ENCODE measurements at regions not wholly inside any gene's neighbourhood (a gene's known extent, or its start where the extent isn't known, plus 50 kb on each side); places are given as distances from the start of the nearest gene placed in this dataset.

GRCh38 chr7:153090764-153091163 lies 331.2 kb downstream of the ACTR3B start:
- H3K27me3 ChIP-seq = no peaks in the 10 kb centered on the region
- no peak overlapping the region for H3K27ac ChIP-seq
- TF ChIP-seq POLR2AphosphoS5 (IDR thresholded peaks at IDR 0.05) = no peak
- DNase-seq = no peak
- WGBS, 2 donors (ENCODE audit: low coverage in 1 of 2) = 83 to 86% methylated on average over 1 to 2 of the region's 2 CpGs
- intact Hi-C loops (cut with DNase I; ENCODE audit: low total_unique reads) = no loop called here
- no peaks in the 10 kb centered on the region for H3K4me1 ChIP-seq
- no peaks in the 10 kb centered on the region for H3K36me3 ChIP-seq
- H3K4me3 ChIP-seq = no peak overlapping the region
- in situ Hi-C loops (cut with MboI; ENCODE audit: low pct_ligation_motif_present in 1 of 4, low pct_unique_long_range_greater_than_20kb in 1 of 4, low sequenced_read_pairs in 3 of 4) = no loop called here
- H3K9me3 ChIP-seq = no peaks in the 10 kb centered on the region

- Histone ChIP-seq H3K36me3 (no peaks in the 10 kb centered on the region), H3K4me1 (no peaks in the 10 kb centered on the region), H3K4me3 (no peak overlapping the region), H3K9me3 (no peaks in the 10 kb centered on the region), H3K27ac (no peak overlapping the region), H3K27me3 (no peaks in the 10 kb centered on the region)
- no peak for TF ChIP-seq CTCF (IDR thresholded peaks at IDR 0.05)
- no peak for TF ChIP-seq POLR2A (IDR thresholded peaks at IDR 0.05)
- 75 to 80% methylated on average over 8 to 13 of the region's 13 CpGs for WGBS, 2 donors (ENCODE audit: low coverage in 1 of 2)
- in situ Hi-C loops (cut with MboI; ENCODE audit: low pct_ligation_motif_present in 1 of 4, low pct_unique_long_range_greater_than_20kb in 1 of 4, low sequenced_read_pairs in 3 of 4) = no loop called here
- no peak for DNase-seq
- intact Hi-C loops (cut with DNase I; ENCODE audit: low total_unique reads) = no loop called here
Measured at GRCh38 chr7:153091477-153091876, 331.9 kb downstream of the ACTR3B start.

GRCh38 chr7:153097511-153098201 lies 338.1 kb downstream of the ACTR3B start:
- no peak for DNase-seq
- Histone ChIP-seq H3K9me3 (no peaks in the 10 kb centered on the region), H3K4me1 (no peaks in the 10 kb centered on the region), H3K27ac (no peak overlapping the region), H3K4me3 (no peak overlapping the region), H3K27me3 (no peaks in the 10 kb centered on the region), H3K36me3 (no peaks in the 10 kb centered on the region)
- intact Hi-C loops (cut with DNase I; ENCODE audit: low total_unique reads) (no loop called here), in situ Hi-C loops (cut with MboI; ENCODE audit: low pct_ligation_motif_present in 1 of 4, low pct_unique_long_range_greater_than_20kb in 1 of 4, low sequenced_read_pairs in 3 of 4) (no loop called here)
- 68 to 73% methylated on average over 7 to 8 of the region's 8 CpGs for WGBS, 2 donors (ENCODE audit: low coverage in 1 of 2)
- TF ChIP-seq POLR2AphosphoS5 (IDR thresholded peaks at IDR 0.05) (no peak), EP300 (IDR thresholded peaks at IDR 0.05; ENCODE audit: low read depth) (no peak), CTCF (IDR thresholded peaks at IDR 0.05) (no peak), POLR2A (IDR thresholded peaks at IDR 0.05) (no peak)

GRCh38 chr7:153099235-153099634 lies 339.7 kb downstream of the ACTR3B start:
- Histone ChIP-seq H3K9me3 (no peaks in the 10 kb centered on the region), H3K4me1 (no peaks in the 10 kb centered on the region), H3K27me3 (no peaks in the 10 kb centered on the region), H3K4me3 (no peak overlapping the region), H3K36me3 (no peaks in the 10 kb centered on the region), H3K27ac (no peak overlapping the region)
- no peak for DNase-seq
- in situ Hi-C loops (cut with MboI; ENCODE audit: low pct_ligation_motif_present in 1 of 4, low pct_unique_long_range_greater_than_20kb in 1 of 4, low sequenced_read_pairs in 3 of 4) (no loop called here), intact Hi-C loops (cut with DNase I; ENCODE audit: low total_unique reads) (no loop called here)
- WGBS, 2 donors (ENCODE audit: low coverage in 1 of 2) = 69% methylated on average over 8 of the region's 8 CpGs; no CpG with 5 or more reads in 1 of the 2 donors
- TF ChIP-seq POLR2A (IDR thresholded peaks at IDR 0.05) (no peak), CTCF (IDR thresholded peaks at IDR 0.05) (no peak), POLR2AphosphoS5 (IDR thresholded peaks at IDR 0.05) (no peak)

GRCh38 chr7:153100691-153101237 lies 341.2 kb downstream of the ACTR3B start:
- H3K27me3 ChIP-seq = no peaks in the 10 kb centered on the region
- no peaks in the 10 kb centered on the region for H3K4me1 ChIP-seq
- in situ Hi-C loops (cut with MboI; ENCODE audit: low pct_ligation_motif_present in 1 of 4, low pct_unique_long_range_greater_than_20kb in 1 of 4, low sequenced_read_pairs in 3 of 4) = no loop called here
- no peaks in the 10 kb centered on the region for H3K9me3 ChIP-seq
- WGBS, 2 donors (ENCODE audit: low coverage in 1 of 2) = 75 to 80% methylated on average over 4 to 11 of the region's 11 CpGs
- no peak for DNase-seq
- H3K27ac ChIP-seq = no peak overlapping the region
- no peak overlapping the region for H3K4me3 ChIP-seq
- H3K36me3 ChIP-seq = no peaks in the 10 kb centered on the region
- intact Hi-C loops (cut with DNase I; ENCODE audit: low total_unique reads) = no loop called here
- no peak for TF ChIP-seq POLR2AphosphoS5 (IDR thresholded peaks at IDR 0.05)
- no peak for TF ChIP-seq POLR2A (IDR thresholded peaks at IDR 0.05)
- TF ChIP-seq EP300 (IDR thresholded peaks at IDR 0.05; ENCODE audit: low read depth) = no peak
- no peak for TF ChIP-seq CTCF (IDR thresholded peaks at IDR 0.05)
